Fibroblast of lung (primary cell): ENCODE measurements at regions not wholly inside any gene's neighbourhood (a gene's known extent, or its start where the extent isn't known, plus 50 kb on each side); places are given as distances from the start of the nearest gene placed in this dataset.

Source experiments
- DNase-seq, 2 donors: peaks; one replicate each; pipeline versions ENCODE4 v3.0.0 to v3.0.0-alpha.2; 2010; ENCODE audit warnings: low read depth in 2 of 2
- H2AFZ ChIP-seq: 2 replicates; pipeline ENCODE4 v1.5.1; 2012; ENCODE audit warnings: low read length, control low read depth, inconsistent platforms
- H3K27ac ChIP-seq: 2 replicates; pipeline ENCODE4 v1.5.1; 2011; ENCODE audit warnings: low read length, control low read depth; ENCODE audit not compliant: insufficient read depth
- H3K27me3 ChIP-seq: 2 replicates; pipeline ENCODE4 v1.5.1; 2011; ENCODE audit warnings: mild to moderate bottlenecking, low read length; ENCODE audit not compliant: control insufficient read depth, insufficient read depth
- H3K36me3 ChIP-seq: 2 replicates; pipeline ENCODE4 v1.5.1; 2011; ENCODE audit warnings: low read length; ENCODE audit not compliant: control insufficient read depth, insufficient read depth
- H3K4me1 ChIP-seq: 2 replicates; pipeline ENCODE4 v1.5.1; 2011; ENCODE audit warnings: low read length; ENCODE audit not compliant: control insufficient read depth, insufficient read depth; ENCODE audit errors: extremely low read depth
- H3K4me2 ChIP-seq: 2 replicates; pipeline ENCODE4 v1.5.1; 2011; ENCODE audit warnings: low read length, control low read depth; ENCODE audit not compliant: insufficient read depth; ENCODE audit errors: extremely low read depth
- H3K4me3 ChIP-seq, 4 experiments: fragments of 200-600 bp in 1 of 4; sonication (generic) in 1 of 4; replicated peaks in 1 of 4; 2 replicates each; pipeline ENCODE4 v1.5.1; 2011 to 2016; ENCODE audit warnings: low read length in 4 of 4, low read depth in 3 of 4, mild to moderate bottlenecking in 3 of 4, control low read depth in 2 of 4, inconsistent platforms in 1 of 4, mixed read lengths in 1 of 4; ENCODE audit not compliant: insufficient read depth in 1 of 4; ENCODE audit errors: control extremely low read depth in 1 of 4
- H3K79me2 ChIP-seq: 2 replicates; pipeline ENCODE4 v1.5.1; 2012; ENCODE audit warnings: mild to moderate bottlenecking, low read length, inconsistent platforms; ENCODE audit not compliant: control insufficient read depth, insufficient read depth
- H3K9ac ChIP-seq: 2 replicates; pipeline ENCODE4 v1.5.1; 2011; ENCODE audit warnings: mild to moderate bottlenecking, low read length, control low read depth; ENCODE audit not compliant: insufficient read depth
- H3K9me3 ChIP-seq: 2 replicates; pipeline ENCODE4 v1.5.1; 2012; ENCODE audit warnings: low read depth, low read length; ENCODE audit not compliant: control insufficient read depth, insufficient read depth
- H4K20me1 ChIP-seq: 2 replicates; pipeline ENCODE4 v1.5.1; 2011; ENCODE audit warnings: low read length; ENCODE audit not compliant: control insufficient read depth, insufficient read depth; ENCODE audit errors: extremely low read depth
- CTCF ChIP-seq, 2 donors: IDR thresholded peaks in 1 of 2; conservative IDR thresholded peaks in 1 of 2; 1 replicate in 1 of 2; 2 replicates in 1 of 2; pipeline ENCODE4 v1.5.1; 2011 to 2012; ENCODE audit warnings: low read length in 2 of 2, control low read depth in 1 of 2, inconsistent platforms in 1 of 2, low read depth in 1 of 2, mild to moderate bottlenecking in 1 of 2
- EZH2 ChIP-seq: IDR thresholded peaks from 2 replicates; pipeline ENCODE4 v1.5.1; 2012; ENCODE audit warnings: low read length, control low read depth, mild to moderate bottlenecking; ENCODE audit errors: missing control alignments

- no peaks in the 10 kb centered on the region for H4K20me1 ChIP-seq
- no peaks in the 10 kb centered on the region for H3K79me2 ChIP-seq
- no peaks in the 10 kb centered on the region for H3K4me1 ChIP-seq
- no peak overlapping the region for H3K27ac ChIP-seq
- no peak overlapping the region for H3K9ac ChIP-seq
- no peak for TF ChIP-seq CTCF (conservative IDR thresholded peaks at IDR 0.05 in 1 of 2, IDR thresholded peaks at IDR 0.05 in 1 of 2; ENCODE audit: low read depth in 1 of 2, low read length in 2 of 2)
- no peak for TF ChIP-seq EZH2
- no peaks in the 10 kb centered on the region for H3K9me3 ChIP-seq
- no peak overlapping the region for H3K4me3 ChIP-seq
- H3K4me2 ChIP-seq: no peak overlapping the region
- no peak for DNase-seq
- H2AFZ ChIP-seq: no peak overlapping the region
- no peaks in the 10 kb centered on the region for H3K36me3 ChIP-seq
- H3K27me3 ChIP-seq: no peaks in the 10 kb centered on the region
Observed at GRCh38 chr15:26378304-26378703, 394.6 kb downstream of the GABRB3 start.

GRCh38 chr15:26376243-26376642, 396.6 kb downstream of the GABRB3 start:
- Histone ChIP-seq H3K4me2 (no peak overlapping the region), H3K27me3 (no peaks in the 10 kb centered on the region), H3K9ac (no peak overlapping the region), H3K4me3 (no peak overlapping the region), H3K79me2 (no peaks in the 10 kb centered on the region), H3K36me3 (no peaks in the 10 kb centered on the region), H3K9me3 (no peaks in the 10 kb centered on the region), H3K27ac (no peak overlapping the region), H3K4me1 (no peaks in the 10 kb centered on the region), H4K20me1 (no peaks in the 10 kb centered on the region), H2AFZ (no peak overlapping the region)
- no peak for TF ChIP-seq EZH2
- no peak for TF ChIP-seq CTCF (conservative IDR thresholded peaks at IDR 0.05 in 1 of 2, IDR thresholded peaks at IDR 0.05 in 1 of 2; ENCODE audit: low read depth in 1 of 2, low read length in 2 of 2)
- no peak for DNase-seq

- DNase-seq: no peak
- Histone ChIP-seq H3K9me3 (no peaks in the 10 kb centered on the region), H3K4me2 (no peak overlapping the region), H3K27me3 (no peaks in the 10 kb centered on the region), H3K27ac (no peak overlapping the region), H2AFZ (no peak overlapping the region), H3K36me3 (no peaks in the 10 kb centered on the region), H4K20me1 (no peaks in the 10 kb centered on the region), H3K4me1 (no peaks in the 10 kb centered on the region), H3K4me3 (no peak overlapping the region), H3K9ac (no peak overlapping the region), H3K79me2 (no peaks in the 10 kb centered on the region)
- TF ChIP-seq EZH2: no peak
- TF ChIP-seq CTCF (conservative IDR thresholded peaks at IDR 0.05 in 1 of 2, IDR thresholded peaks at IDR 0.05 in 1 of 2; ENCODE audit: low read depth in 1 of 2, low read length in 2 of 2): no peak
Observed at GRCh38 chr15:26374806-26375205, 398.1 kb downstream of the GABRB3 start.
